A673 (cell line): ENCODE measurements at regions not wholly inside any gene's neighbourhood (a gene's known extent, or its start where the extent isn't known, plus 50 kb on each side); places are given as distances from the start of the nearest gene placed in this dataset.

Experiments
- BruUV-seq: library from RNA; stranded (reverse); fragments of 400-500 nt; replicated peaks from 2 replicates; lab custom pipeline; 2021; lab: Mats Ljungman, UMichigan
- CTCF ChIA-PET: fragments of 300-600 bp; sonication (Branson Sonifier 250); formaldehyde crosslinking; loops from one replicate; lab custom pipeline; 2022; ENCODE audit warnings: antibody characterized with exemption; lab: Charles Lee
- POLR2A ChIA-PET: fragments of 300-600 bp; sonication (Branson Sonifier 250); formaldehyde crosslinking; loops from one replicate; lab custom pipeline; 2022; ENCODE audit warnings: antibody characterized with exemption; ENCODE audit not compliant: low non-redundant PET; lab: Charles Lee
- DNase-seq: peaks from one replicate; pipeline ENCODE4 v3.0.0-alpha.2; 2015; ENCODE audit warnings: low spot score
- H3K27ac ChIP-seq: fragments of 200-600 bp; sonication (generic); 2 replicates; pipeline ENCODE4 v1.5.1; 2016; ENCODE audit warnings: mixed run types, low read depth, mild to moderate bottlenecking, mixed read lengths, antibody characterized with exemption, low read length; ENCODE audit not compliant: poor library complexity, severe bottlenecking
- H3K27me3 ChIP-seq: fragments of 200-600 bp; sonication (generic); replicated peaks from 2 replicates; pipeline ENCODE4 v1.6.1; 2017; ENCODE audit warnings: mixed run types, low read depth, mild to moderate bottlenecking, mixed read lengths, antibody characterized with exemption, low read length; ENCODE audit not compliant: insufficient read depth, poor library complexity
- H3K36me3 ChIP-seq: fragments of 200-600 bp; sonication (generic); 2 replicates; pipeline ENCODE4 v1.6.1; 2016; ENCODE audit warnings: mixed run types, mild to moderate bottlenecking, mixed read lengths, antibody characterized with exemption, low read length; ENCODE audit not compliant: insufficient read depth, poor library complexity, severe bottlenecking
- H3K4me1 ChIP-seq: fragments of 200-600 bp; sonication (generic); 2 replicates; pipeline ENCODE4 v1.6.1; 2017; ENCODE audit warnings: mixed run types, mild to moderate bottlenecking, mixed read lengths, antibody characterized with exemption, low read length; ENCODE audit not compliant: insufficient read depth, poor library complexity, severe bottlenecking
- H3K4me3 ChIP-seq: fragments of 200-600 bp; sonication (generic); 2 replicates; pipeline ENCODE4 v1.5.1; 2016; ENCODE audit warnings: low read depth, mixed run types, mild to moderate bottlenecking, mixed read lengths, low read length; ENCODE audit not compliant: poor library complexity, severe bottlenecking
- H3K9me3 ChIP-seq: fragments of 200-600 bp; sonication (generic); 2 replicates; pipeline ENCODE4 v1.6.1; 2016; ENCODE audit warnings: mixed run types, low read depth, mild to moderate bottlenecking, mixed read lengths, antibody characterized with exemption, low read length; ENCODE audit not compliant: poor library complexity, severe bottlenecking
- EZH2 ChIP-seq: fragments of 200-600 bp; sonication (generic); IDR thresholded peaks from 2 replicates; pipeline ENCODE4 v1.6.1; 2017; ENCODE audit warnings: borderline replicate concordance, low read depth, mild to moderate bottlenecking, mixed read lengths, antibody characterized with exemption, low read length; ENCODE audit not compliant: poor library complexity, severe bottlenecking
- intact Hi-C: fragments of 100-400 bp; cut with micrococcal nuclease; formaldehyde crosslinking; loops from one replicate; pipeline ENCODE4 v1.10.0; 2022; ENCODE audit not compliant: unreplicated experiment
- TF ChIP-seq, protein P1 (sequence below): fragments of 300-800, 200-600 bp; sonication (generic); conservative IDR thresholded peaks from 2 replicates; pipeline ENCODE4 v1.5.1; 2017; ENCODE audit warnings: low read depth, mild to moderate bottlenecking, antibody characterized with exemption, low read length, moderate library complexity, mixed read lengths

- no peaks in the 10 kb centered on the region for H3K4me1 ChIP-seq
- H3K27me3 ChIP-seq, result no peaks in the 10 kb centered on the region
- CTCF ChIA-PET, result no interaction called here
- no peak for TF ChIP-seq EZH2
- TF ChIP-seq, protein P1, sequence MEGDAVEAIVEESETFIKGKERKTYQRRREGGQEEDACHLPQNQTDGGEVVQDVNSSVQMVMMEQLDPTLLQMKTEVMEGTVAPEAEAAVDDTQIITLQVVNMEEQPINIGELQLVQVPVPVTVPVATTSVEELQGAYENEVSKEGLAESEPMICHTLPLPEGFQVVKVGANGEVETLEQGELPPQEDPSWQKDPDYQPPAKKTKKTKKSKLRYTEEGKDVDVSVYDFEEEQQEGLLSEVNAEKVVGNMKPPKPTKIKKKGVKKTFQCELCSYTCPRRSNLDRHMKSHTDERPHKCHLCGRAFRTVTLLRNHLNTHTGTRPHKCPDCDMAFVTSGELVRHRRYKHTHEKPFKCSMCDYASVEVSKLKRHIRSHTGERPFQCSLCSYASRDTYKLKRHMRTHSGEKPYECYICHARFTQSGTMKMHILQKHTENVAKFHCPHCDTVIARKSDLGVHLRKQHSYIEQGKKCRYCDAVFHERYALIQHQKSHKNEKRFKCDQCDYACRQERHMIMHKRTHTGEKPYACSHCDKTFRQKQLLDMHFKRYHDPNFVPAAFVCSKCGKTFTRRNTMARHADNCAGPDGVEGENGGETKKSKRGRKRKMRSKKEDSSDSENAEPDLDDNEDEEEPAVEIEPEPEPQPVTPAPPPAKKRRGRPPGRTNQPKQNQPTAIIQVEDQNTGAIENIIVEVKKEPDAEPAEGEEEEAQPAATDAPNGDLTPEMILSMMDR, result no peak
- POLR2A ChIA-PET, result no interaction called here
- intact Hi-C loops, result no loop called here
- H3K27ac ChIP-seq, result no peak overlapping the region
- BruUV-seq, result no TSS peak
- no peaks in the 10 kb centered on the region for H3K36me3 ChIP-seq
- DNase-seq, result no peak
- H3K9me3 ChIP-seq, result no peaks in the 10 kb centered on the region
- H3K4me3 ChIP-seq, result no peak overlapping the region
Measured at GRCh38 chr3:40938591-40938990, 260.7 kb upstream of the CTNNB1 start.

DNA sequence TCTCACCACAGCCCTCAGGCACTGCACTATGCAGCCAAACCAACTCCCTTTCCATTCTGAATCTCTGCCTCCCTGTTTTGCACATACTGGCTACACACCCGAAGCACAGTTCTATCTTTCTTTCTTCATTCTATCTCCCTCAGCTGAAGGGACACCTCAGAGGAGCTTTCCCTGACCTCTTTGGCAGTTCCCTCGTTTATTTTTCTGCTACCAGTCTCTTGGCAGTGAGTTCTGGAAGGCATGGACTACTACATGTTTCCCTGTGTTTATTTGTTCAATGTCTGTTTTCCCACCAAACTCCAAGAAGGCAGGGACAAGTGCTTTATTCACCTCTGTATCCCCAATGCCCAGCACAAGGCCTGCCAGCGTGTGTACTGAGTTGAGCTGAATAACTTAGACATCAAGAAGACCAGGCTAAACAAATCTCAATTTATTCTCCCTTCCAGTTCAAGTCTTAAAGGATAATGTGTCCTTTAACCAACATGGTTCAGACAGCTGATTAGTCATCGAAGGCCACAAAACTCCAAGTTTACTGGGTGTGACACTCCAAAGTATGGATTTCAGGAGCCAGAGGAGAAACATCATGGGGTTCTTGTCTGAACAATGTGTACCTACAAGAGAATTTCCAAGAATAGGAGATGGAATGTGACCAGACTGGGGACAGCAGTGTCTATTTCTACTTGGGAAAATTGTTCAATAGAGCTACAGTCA, 260.1 kb upstream of the CTNNB1 start:
- Histone ChIP-seq H3K27me3 (no peaks in the 10 kb centered on the region), H3K36me3 (no peaks in the 10 kb centered on the region), H3K4me3 (no peak overlapping the region), H3K4me1 (no peaks in the 10 kb centered on the region), H3K9me3 (no peaks in the 10 kb centered on the region), H3K27ac (no peak overlapping the region)
- no TSS peak for BruUV-seq
- DNase-seq, result no peak
- intact Hi-C loops, result no loop called here
- CTCF ChIA-PET, result no interaction called here
- TF ChIP-seq, protein P1, result no peak
- TF ChIP-seq EZH2, result no peak
- POLR2A ChIA-PET, result no interaction called here

GRCh38 chr3:40939741-40940130, 259.6 kb upstream of the CTNNB1 start:
- no peak for DNase-seq
- no TSS peak for BruUV-seq
- intact Hi-C loops, result no loop called here
- no peaks in the 10 kb centered on the region for H3K36me3 ChIP-seq
- CTCF ChIA-PET, result no interaction called here
- TF ChIP-seq, protein P1, result no peak
- TF ChIP-seq EZH2, result no peak
- POLR2A ChIA-PET, result no interaction called here
- no peaks in the 10 kb centered on the region for H3K4me1 ChIP-seq
- no peak overlapping the region for H3K4me3 ChIP-seq
- no peak overlapping the region for H3K27ac ChIP-seq
- H3K9me3 ChIP-seq, result no peaks in the 10 kb centered on the region
- no peaks in the 10 kb centered on the region for H3K27me3 ChIP-seq
